HCT116 (cell line): ENCODE measurements at regions not wholly inside any gene's neighbourhood (a gene's known extent, or its start where the extent isn't known, plus 50 kb on each side); places are given as distances from the start of the nearest gene placed in this dataset.

Experiments used
- ATAC-seq: fragments of 200-7000 bp; cut with Tn5 transposase; 2 replicates; pipeline ENCODE4 v1.9.1; 2020; ENCODE audit warnings: mild to moderate bottlenecking, moderate library complexity
- BruUV-seq: library from RNA; stranded (reverse); fragments of 400-500 nt; replicated peaks from 2 replicates; lab custom pipeline; 2021; lab: Mats Ljungman, UMichigan
- CTCF ChIA-PET: fragments of 300-600 bp; sonication (Branson Sonifier 250); formaldehyde crosslinking; loops from one replicate; lab custom pipeline; 2021; ENCODE audit warnings: antibody characterized with exemption; lab: Charles Lee
- POLR2A ChIA-PET: fragments of 300-600, 350-600 bp; sonication (Branson Sonifier 250); formaldehyde crosslinking; loops from one replicate; lab custom pipeline; 2021; ENCODE audit warnings: antibody characterized with exemption; lab: Charles Lee
- RAD21 ChIA-PET, 2 experiments: fragments of 300-600 bp; sonication (Branson Sonifier 250); formaldehyde crosslinking; loops; one replicate each; lab custom pipeline; 2023; ENCODE audit warnings: low total read pairs in 2 of 2; ENCODE audit not compliant: uncharacterized antibody in 2 of 2, unreplicated experiment in 2 of 2, low non-redundant PET in 1 of 2; lab: Charles Lee
- DNase-seq: peaks from one replicate; pipeline ENCODE4 v3.0.0-alpha.2; 2010; ENCODE audit warnings: low read depth, low spot score
- H2AFZ ChIP-seq: fragments of 200-600 bp; shearing (Covaris generic), sonication (generic); 2 replicates; pipeline ENCODE4 v1.6.1; 2017; ENCODE audit warnings: low read depth, mixed run types, mixed read lengths, antibody characterized with exemption, low read length; ENCODE audit not compliant: poor library complexity, severe bottlenecking
- H3K27ac ChIP-seq: 2 replicates; pipeline ENCODE4 v1.5.1; 2012; ENCODE audit warnings: low read depth, low read length
- H3K27me3 ChIP-seq: fragments of 200-600 bp; sonication (generic); 2 replicates; pipeline ENCODE4 v1.6.1; 2016; ENCODE audit warnings: mixed run types, low read length, mixed read lengths; ENCODE audit not compliant: insufficient read depth
- H3K36me3 ChIP-seq, 2 experiments: fragments of 200-500 bp in 1 of 2; fragments of 200-600 bp in 1 of 2; sonication (Bioruptor generic) in 1 of 2; sonication (generic) in 1 of 2; 2 replicates each; pipeline versions ENCODE4 v1.5.1 to v1.6.1; 2014 to 2016; ENCODE audit warnings: low read length in 2 of 2, inconsistent platforms in 1 of 2, mixed read lengths in 1 of 2, mixed run types in 1 of 2; ENCODE audit not compliant: insufficient read depth in 2 of 2, control insufficient read depth in 1 of 2
- H3K4me1 ChIP-seq, 2 experiments: fragments of 200-600 bp in 1 of 2; sonication (generic) in 1 of 2; 2 replicates each; pipeline versions ENCODE4 v1.5.1 to v1.6.1; 2012 to 2017; ENCODE audit warnings: low read length in 2 of 2, inconsistent platforms in 1 of 2, mild to moderate bottlenecking in 1 of 2, mixed read lengths in 1 of 2, mixed run types in 1 of 2, moderate library complexity in 1 of 2; ENCODE audit not compliant: insufficient read depth in 2 of 2, control insufficient read depth in 1 of 2
- H3K4me2 ChIP-seq: fragments of 200-600 bp; sonication (generic); 2 replicates; pipeline ENCODE4 v1.6.1; 2017; ENCODE audit warnings: mixed run types, low read length, mixed read lengths
- H3K4me3 ChIP-seq, 2 experiments: fragments of 200-600 bp in 1 of 2; sonication (generic) in 1 of 2; replicated peaks in 1 of 2; 2 replicates each; pipeline ENCODE4 v1.5.1; 2011 to 2016; ENCODE audit warnings: low read length in 2 of 2, control low read depth in 1 of 2, low read depth in 1 of 2, mild to moderate bottlenecking in 1 of 2, mixed read lengths in 1 of 2, mixed run types in 1 of 2
- H3K79me2 ChIP-seq: fragments of 200-600 bp; sonication (generic); 2 replicates; pipeline ENCODE4 v1.6.1; 2017; ENCODE audit warnings: mild to moderate bottlenecking, mixed run types, low read length, moderate library complexity, mixed read lengths; ENCODE audit not compliant: insufficient read depth
- H3K9ac ChIP-seq: fragments of 200-600 bp; sonication (generic); 2 replicates; pipeline ENCODE4 v1.6.1; 2016; ENCODE audit warnings: low read length, mixed read lengths
- H3K9me2 ChIP-seq: fragments of 200-600 bp; sonication (generic), shearing (Covaris generic); 2 replicates; pipeline ENCODE4 v1.6.1; 2017; ENCODE audit warnings: mixed run types, mild to moderate bottlenecking, moderate library complexity; ENCODE audit not compliant: insufficient read depth
- H3K9me3 ChIP-seq, 2 experiments: fragments of 200-500 bp in 1 of 2; fragments of 200-600 bp in 1 of 2; sonication (Bioruptor generic) in 1 of 2; sonication (generic) in 1 of 2; 2 replicates each; pipeline ENCODE4 v1.6.1; 2014 to 2017; ENCODE audit warnings: low read length in 2 of 2, mixed read lengths in 2 of 2, inconsistent platforms in 1 of 2, low read depth in 1 of 2, mild to moderate bottlenecking in 1 of 2, mixed run types in 1 of 2, moderate library complexity in 1 of 2; ENCODE audit not compliant: control insufficient read depth in 1 of 2, insufficient read depth in 1 of 2
- H4K20me1 ChIP-seq: fragments of 200-600 bp; sonication (generic), shearing (Covaris generic); 2 replicates; pipeline ENCODE4 v1.6.1; 2017; ENCODE audit warnings: mixed run types, mild to moderate bottlenecking, moderate library complexity; ENCODE audit not compliant: insufficient read depth
- CBX3 ChIP-seq: IDR thresholded peaks from 2 replicates; pipeline ENCODE4 v1.6.1; 2012; ENCODE audit warnings: low read depth
- ELF1 ChIP-seq: IDR thresholded peaks from 2 replicates; pipeline ENCODE4 v1.6.1; 2012; ENCODE audit warnings: low read depth, borderline replicate concordance
- EZH2phosphoT487 ChIP-seq: fragments of 200-600 bp; IDR thresholded peaks from 2 replicates; pipeline ENCODE4 v1.6.1; 2018; ENCODE audit warnings: antibody characterized with exemption, borderline replicate concordance
- POLR2AphosphoS5 ChIP-seq: IDR thresholded peaks from 2 replicates; pipeline ENCODE4 v1.6.1; 2011; ENCODE audit warnings: mild to moderate bottlenecking, low read depth, low read length, moderate library complexity
- RAD21 ChIP-seq: IDR thresholded peaks from 2 replicates; pipeline ENCODE4 v1.6.1; 2012; ENCODE audit warnings: low read depth, mild to moderate bottlenecking
- SIN3A ChIP-seq: IDR thresholded peaks from 2 replicates; pipeline ENCODE4 v1.6.1; 2012; ENCODE audit warnings: low read depth
- SRF ChIP-seq: IDR thresholded peaks from 2 replicates; pipeline ENCODE4 v1.6.1; 2012; ENCODE audit warnings: low read depth
- ZFX ChIP-seq: fragments of 450-650 bp; IDR thresholded peaks from 2 replicates; pipeline ENCODE4 v1.6.1; 2017
- intact Hi-C: fragments of 100-400 bp; cut with micrococcal nuclease; formaldehyde crosslinking; loops from 2 replicates; pipeline ENCODE4 v1.10.0; 2022
- TF ChIP-seq, protein P1 (sequence below): IDR thresholded peaks from 2 replicates; pipeline ENCODE4 v1.6.1; 2011; ENCODE audit warnings: mild to moderate bottlenecking, low read length, moderate library complexity; ENCODE audit not compliant: insufficient replicate concordance; ENCODE audit errors: extremely low read depth
- TF ChIP-seq, protein P2 (sequence below), 3 experiments: fragments of 200-600 bp in 1 of 3; sonication (generic) in 1 of 3; IDR thresholded peaks in 2 of 3; conservative IDR thresholded peaks in 1 of 3; 2 replicates each; pipeline ENCODE4 v1.5.1; 2012 to 2017; ENCODE audit warnings: low read depth in 2 of 3, low read length in 2 of 3, antibody characterized with exemption in 1 of 3, borderline replicate concordance in 1 of 3, control low read depth in 1 of 3, mild to moderate bottlenecking in 1 of 3, mixed read lengths in 1 of 3, mixed run types in 1 of 3, moderate library complexity in 1 of 3; ENCODE audit not compliant: insufficient read depth in 1 of 3
- TF ChIP-seq, protein P3 (sequence below): IDR thresholded peaks from 2 replicates; pipeline ENCODE4 v1.6.1; 2012

DNA sequence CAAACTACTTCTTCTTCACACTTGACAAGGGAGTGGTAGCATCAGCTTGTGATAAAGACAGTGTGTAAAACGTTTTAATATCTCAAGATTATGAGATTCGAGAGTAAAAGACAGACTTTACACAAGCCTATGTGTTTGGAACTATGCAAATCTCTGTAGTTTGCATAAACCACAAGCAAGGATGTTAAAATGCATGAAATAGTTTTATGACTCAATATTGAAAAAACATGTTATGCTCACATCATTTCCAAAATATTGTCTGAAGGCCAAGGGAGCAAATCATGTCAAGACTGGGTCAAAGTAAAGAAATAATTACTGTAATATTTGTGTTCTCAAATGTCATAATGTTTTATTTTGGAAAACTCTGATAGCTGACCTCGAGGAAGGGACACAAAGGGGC lies 316.8 kb upstream of the KLF12 start:
- ATAC-seq (no peak), DNase-seq (no peak)
- no TSS peak for BruUV-seq

More for the DNA sequence above, 316.8 kb upstream of the KLF12 start:
- ChIA-PET RAD21 (no interaction called here), CTCF (no interaction called here), POLR2A (no interaction called here)
- H3K9me2 ChIP-seq = no peaks in the 10 kb centered on the region
- intact Hi-C loops = no loop called here
- H4K20me1 ChIP-seq = no peaks in the 10 kb centered on the region
- no peak overlapping the region for H2AFZ ChIP-seq
- no peaks in the 10 kb centered on the region for H3K79me2 ChIP-seq
- no peak for TF ChIP-seq POLR2AphosphoS5
- no peak for TF ChIP-seq RAD21
- TF ChIP-seq EZH2phosphoT487 = no peak
- TF ChIP-seq SIN3A = no peak
- TF ChIP-seq, protein P1, sequence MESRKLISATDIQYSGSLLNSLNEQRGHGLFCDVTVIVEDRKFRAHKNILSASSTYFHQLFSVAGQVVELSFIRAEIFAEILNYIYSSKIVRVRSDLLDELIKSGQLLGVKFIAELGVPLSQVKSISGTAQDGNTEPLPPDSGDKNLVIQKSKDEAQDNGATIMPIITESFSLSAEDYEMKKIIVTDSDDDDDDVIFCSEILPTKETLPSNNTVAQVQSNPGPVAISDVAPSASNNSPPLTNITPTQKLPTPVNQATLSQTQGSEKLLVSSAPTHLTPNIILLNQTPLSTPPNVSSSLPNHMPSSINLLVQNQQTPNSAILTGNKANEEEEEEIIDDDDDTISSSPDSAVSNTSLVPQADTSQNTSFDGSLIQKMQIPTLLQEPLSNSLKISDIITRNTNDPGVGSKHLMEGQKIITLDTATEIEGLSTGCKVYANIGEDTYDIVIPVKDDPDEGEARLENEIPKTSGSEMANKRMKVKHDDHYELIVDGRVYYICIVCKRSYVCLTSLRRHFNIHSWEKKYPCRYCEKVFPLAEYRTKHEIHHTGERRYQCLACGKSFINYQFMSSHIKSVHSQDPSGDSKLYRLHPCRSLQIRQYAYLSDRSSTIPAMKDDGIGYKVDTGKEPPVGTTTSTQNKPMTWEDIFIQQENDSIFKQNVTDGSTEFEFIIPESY = no peak
- TF ChIP-seq, protein P2, sequence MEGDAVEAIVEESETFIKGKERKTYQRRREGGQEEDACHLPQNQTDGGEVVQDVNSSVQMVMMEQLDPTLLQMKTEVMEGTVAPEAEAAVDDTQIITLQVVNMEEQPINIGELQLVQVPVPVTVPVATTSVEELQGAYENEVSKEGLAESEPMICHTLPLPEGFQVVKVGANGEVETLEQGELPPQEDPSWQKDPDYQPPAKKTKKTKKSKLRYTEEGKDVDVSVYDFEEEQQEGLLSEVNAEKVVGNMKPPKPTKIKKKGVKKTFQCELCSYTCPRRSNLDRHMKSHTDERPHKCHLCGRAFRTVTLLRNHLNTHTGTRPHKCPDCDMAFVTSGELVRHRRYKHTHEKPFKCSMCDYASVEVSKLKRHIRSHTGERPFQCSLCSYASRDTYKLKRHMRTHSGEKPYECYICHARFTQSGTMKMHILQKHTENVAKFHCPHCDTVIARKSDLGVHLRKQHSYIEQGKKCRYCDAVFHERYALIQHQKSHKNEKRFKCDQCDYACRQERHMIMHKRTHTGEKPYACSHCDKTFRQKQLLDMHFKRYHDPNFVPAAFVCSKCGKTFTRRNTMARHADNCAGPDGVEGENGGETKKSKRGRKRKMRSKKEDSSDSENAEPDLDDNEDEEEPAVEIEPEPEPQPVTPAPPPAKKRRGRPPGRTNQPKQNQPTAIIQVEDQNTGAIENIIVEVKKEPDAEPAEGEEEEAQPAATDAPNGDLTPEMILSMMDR (IDR thresholded peaks at IDR 0.05 in 2 of 3, conservative IDR thresholded peaks at IDR 0.05 in 1 of 3; ENCODE audit: borderline replicate concordance in 1 of 3, insufficient read depth in 1 of 3, low read depth in 2 of 3, low read length in 2 of 3) = no peak
- no peak for TF ChIP-seq SRF
- TF ChIP-seq ELF1 = no peak
- no peak for TF ChIP-seq CBX3
- no peak for TF ChIP-seq ZFX
- TF ChIP-seq, protein P3, sequence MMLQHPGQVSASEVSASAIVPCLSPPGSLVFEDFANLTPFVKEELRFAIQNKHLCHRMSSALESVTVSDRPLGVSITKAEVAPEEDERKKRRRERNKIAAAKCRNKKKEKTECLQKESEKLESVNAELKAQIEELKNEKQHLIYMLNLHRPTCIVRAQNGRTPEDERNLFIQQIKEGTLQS = no peak
- H3K36me3 ChIP-seq = no peaks in the 10 kb centered on the region
- no peaks in the 10 kb centered on the region for H3K9me3 ChIP-seq
- H3K27ac ChIP-seq = no peak overlapping the region
- H3K4me2 ChIP-seq = no peak overlapping the region
- H3K4me3 ChIP-seq = no peak overlapping the region
- no peaks in the 10 kb centered on the region for H3K27me3 ChIP-seq
- no peak overlapping the region for H3K9ac ChIP-seq
- H3K4me1 ChIP-seq = no peaks in the 10 kb centered on the region
